Body of pancreas (tissue), 4 donors: ENCODE measurements at regions not wholly inside any gene's neighbourhood (a gene's known extent, or its start where the extent isn't known, plus 50 kb on each side); places are given as distances from the start of the nearest gene placed in this dataset.

ENCODE experiments used
- CTCF ChIP-seq, 7 experiments: fragments of 450-650 bp in 4 of 7; fragments of 200-600 bp in 3 of 7; sonication (generic) in 3 of 7; IDR thresholded peaks; one replicate each; pipeline ENCODE4 v1.5.1; 2016 to 2019; ENCODE audit warnings: antibody characterized with exemption in 7 of 7
- POLR2A ChIP-seq, 3 donors: fragments of 450-650 bp; IDR thresholded peaks; one replicate each; pipeline ENCODE4 v1.6.1; 2016; ENCODE audit warnings: antibody characterized with exemption in 3 of 3, mild to moderate bottlenecking in 2 of 3

GRCh38 chr4:32475710-32476109, 1755.5 kb downstream of the PCDH7 start:
- TF ChIP-seq CTCF (IDR thresholded peaks at IDR 0.05) (no peak), POLR2A (IDR thresholded peaks at IDR 0.05) (no peak)
